GM12865 (cell line): ENCODE measurements at regions not wholly inside any gene's neighbourhood (a gene's known extent, or its start where the extent isn't known, plus 50 kb on each side); places are given as distances from the start of the nearest gene placed in this dataset.

Experiments
- DNase-seq: peaks from one replicate; pipeline ENCODE4 v3.0.0; 2010; ENCODE audit warnings: low read depth
- H3K4me3 ChIP-seq: 2 replicates; pipeline ENCODE4 v1.5.1; 2011; ENCODE audit warnings: mild to moderate bottlenecking, low read depth, low read length, control low read depth
- CTCF ChIP-seq: IDR thresholded peaks from 2 replicates; pipeline ENCODE4 v1.5.1; 2011; ENCODE audit warnings: low read length, control low read depth, low read depth, inconsistent platforms; ENCODE audit not compliant: insufficient read depth; ENCODE audit errors: missing control alignments

GRCh38 chr12:115311875-115312274, 627.9 kb upstream of the TBX3 start:
- no peak for TF ChIP-seq CTCF

GRCh38 chr12:115308918-115309317, 624.9 kb upstream of the TBX3 start:
- DNase-seq: no peak
- H3K4me3 ChIP-seq: no peak overlapping the region
- no peak for TF ChIP-seq CTCF

More at GRCh38 chr12:115311875-115312274, 627.9 kb upstream of the TBX3 start:
- DNase-seq: no peak
- H3K4me3 ChIP-seq: no peak overlapping the region

- TF ChIP-seq CTCF: no peak
- DNase-seq: no peak
- no peak overlapping the region for H3K4me3 ChIP-seq
Observed at GRCh38 chr12:115306380-115306779, 622.4 kb upstream of the TBX3 start.

- H3K4me3 ChIP-seq: no peak overlapping the region
- no peak for TF ChIP-seq CTCF
- DNase-seq: no peak
Observed at GRCh38 chr12:115305867-115306266, 621.9 kb upstream of the TBX3 start.

GRCh38 chr12:115305275-115305674, 621.3 kb upstream of the TBX3 start:
- no peak overlapping the region for H3K4me3 ChIP-seq
- no peak for DNase-seq
- no peak for TF ChIP-seq CTCF

- no peak for TF ChIP-seq CTCF
- DNase-seq: no peak
- no peak overlapping the region for H3K4me3 ChIP-seq
Observed at GRCh38 chr12:115303723-115304309, 619.8 kb upstream of the TBX3 start.

- no peak for DNase-seq
- no peak for TF ChIP-seq CTCF
- H3K4me3 ChIP-seq: no peak overlapping the region
Observed at GRCh38 chr12:115297445-115297844, 613.5 kb upstream of the TBX3 start.
